ENCODE measurements at regions not wholly inside any gene's neighbourhood (a gene's known extent, or its start where the extent isn't known, plus 50 kb on each side); places are given as distances from the start of the nearest gene placed in this dataset.

GRCh38 chr7:156240532-156240931 lies 400.0 kb upstream of the RNF32 start:
- H3K36me3 Mint-ChIP-seq (ENCODE audit: low read depth) = no peaks in the 10 kb centered on the region
- no peak for DNase-seq
- intact Hi-C loops (cut with micrococcal nuclease) = no loop called here
- no peaks in the 10 kb centered on the region for H3K4me1 Mint-ChIP-seq
- no peak overlapping the region for H3K4me3 Mint-ChIP-seq
- peaks cover 20% of the 10 kb centered on the region for H3K27me3 Mint-ChIP-seq
- H3K27ac Mint-ChIP-seq = no peak overlapping the region
- H3K9me3 Mint-ChIP-seq = no peaks in the 10 kb centered on the region

GRCh38 chr7:156238366-156239133 lies 402.0 kb upstream of the RNF32 start:
- H3K4me1 Mint-ChIP-seq = no peaks in the 10 kb centered on the region
- H3K27ac Mint-ChIP-seq = no peak overlapping the region
- no peak for DNase-seq
- no peaks in the 10 kb centered on the region for H3K9me3 Mint-ChIP-seq
- no peaks in the 10 kb centered on the region for H3K36me3 Mint-ChIP-seq (ENCODE audit: low read depth)
- H3K27me3 Mint-ChIP-seq = peaks cover 9% of the 10 kb centered on the region
- intact Hi-C loops (cut with micrococcal nuclease) = no loop called here
- H3K4me3 Mint-ChIP-seq = no peak overlapping the region

- Mint-ChIP-seq H3K36me3 (ENCODE audit: low read depth) (no peaks in the 10 kb centered on the region), H3K4me3 (no peak overlapping the region), H3K9me3 (no peaks in the 10 kb centered on the region), H3K27me3 (peaks cover 2% of the 10 kb centered on the region), H3K4me1 (no peaks in the 10 kb centered on the region), H3K27ac (no peak overlapping the region)
- intact Hi-C loops (cut with micrococcal nuclease) = no loop called here
- no peak for DNase-seq
Observed at GRCh38 chr7:156237614-156238013, 403.0 kb upstream of the RNF32 start.

GRCh38 chr7:156236936-156237599 lies 403.5 kb upstream of the RNF32 start:
- H3K4me1 Mint-ChIP-seq = no peaks in the 10 kb centered on the region

GRCh38 chr7:156236181-156236889 lies 404.2 kb upstream of the RNF32 start:
- H3K27me3 Mint-ChIP-seq = no peaks in the 10 kb centered on the region
- DNase-seq = no peak
- intact Hi-C loops (cut with micrococcal nuclease) = no loop called here

More at GRCh38 chr7:156236936-156237599, 403.5 kb upstream of the RNF32 start:
- intact Hi-C loops (cut with micrococcal nuclease) = no loop called here
- Mint-ChIP-seq H3K36me3 (ENCODE audit: low read depth) (no peaks in the 10 kb centered on the region), H3K9me3 (no peaks in the 10 kb centered on the region), H3K27ac (no peak overlapping the region), H3K4me3 (no peak overlapping the region), H3K27me3 (peaks cover 2% of the 10 kb centered on the region)
- no peak for DNase-seq

GRCh38 chr7:156234666-156235494 lies 405.7 kb upstream of the RNF32 start:
- intact Hi-C loops (cut with micrococcal nuclease) = no loop called here
- Mint-ChIP-seq H3K27ac (no peak overlapping the region), H3K4me3 (no peak overlapping the region), H3K4me1 (no peaks in the 10 kb centered on the region), H3K9me3 (no peaks in the 10 kb centered on the region), H3K27me3 (no peaks in the 10 kb centered on the region), H3K36me3 (ENCODE audit: low read depth) (no peaks in the 10 kb centered on the region)
- DNase-seq = no peak

More at GRCh38 chr7:156236181-156236889, 404.2 kb upstream of the RNF32 start:
- Mint-ChIP-seq H3K4me1 (no peaks in the 10 kb centered on the region), H3K27ac (no peak overlapping the region), H3K9me3 (no peaks in the 10 kb centered on the region), H3K4me3 (no peak overlapping the region), H3K36me3 (ENCODE audit: low read depth) (no peaks in the 10 kb centered on the region)

- H3K4me3 Mint-ChIP-seq = no peak overlapping the region
- no peaks in the 10 kb centered on the region for H3K4me1 Mint-ChIP-seq
- no peaks in the 10 kb centered on the region for H3K9me3 Mint-ChIP-seq
- no peaks in the 10 kb centered on the region for H3K36me3 Mint-ChIP-seq (ENCODE audit: low read depth)
- intact Hi-C loops (cut with micrococcal nuclease) = no loop called here
- no peak overlapping the region for H3K27ac Mint-ChIP-seq
- no peak for DNase-seq
- no peaks in the 10 kb centered on the region for H3K27me3 Mint-ChIP-seq
Observed at GRCh38 chr7:156234192-156234591, 406.4 kb upstream of the RNF32 start.

- no peaks in the 10 kb centered on the region for H3K4me1 Mint-ChIP-seq
- H3K9me3 Mint-ChIP-seq = no peaks in the 10 kb centered on the region
- H3K27ac Mint-ChIP-seq = no peak overlapping the region
- H3K27me3 Mint-ChIP-seq = no peaks in the 10 kb centered on the region
- H3K4me3 Mint-ChIP-seq = no peak overlapping the region
- intact Hi-C loops (cut with micrococcal nuclease) = no loop called here
- DNase-seq = no peak
- H3K36me3 Mint-ChIP-seq (ENCODE audit: low read depth) = no peaks in the 10 kb centered on the region
Observed at GRCh38 chr7:156232931-156233705, 407.5 kb upstream of the RNF32 start.

- no peaks in the 10 kb centered on the region for H3K36me3 Mint-ChIP-seq (ENCODE audit: low read depth)
- no peak overlapping the region for H3K27ac Mint-ChIP-seq
- no peak for DNase-seq
- H3K4me1 Mint-ChIP-seq = no peaks in the 10 kb centered on the region
- intact Hi-C loops (cut with micrococcal nuclease) = no loop called here
- H3K9me3 Mint-ChIP-seq = no peaks in the 10 kb centered on the region
- H3K4me3 Mint-ChIP-seq = no peak overlapping the region
- no peaks in the 10 kb centered on the region for H3K27me3 Mint-ChIP-seq
Observed at GRCh38 chr7:156230576-156230975, 410.0 kb upstream of the RNF32 start.

GRCh38 chr7:156224833-156225225 lies 412.6 kb upstream of the SHH start:
- H3K4me1 Mint-ChIP-seq = no peaks in the 10 kb centered on the region
- DNase-seq = no peak
- H3K36me3 Mint-ChIP-seq (ENCODE audit: low read depth) = no peaks in the 10 kb centered on the region
- H3K4me3 Mint-ChIP-seq = no peak overlapping the region
- no peaks in the 10 kb centered on the region for H3K9me3 Mint-ChIP-seq
- intact Hi-C loops (cut with micrococcal nuclease) = no loop called here
- no peaks in the 10 kb centered on the region for H3K27me3 Mint-ChIP-seq
- no peak overlapping the region for H3K27ac Mint-ChIP-seq

GRCh38 chr7:156223935-156224832 lies 411.9 kb upstream of the SHH start:
- intact Hi-C loops (cut with micrococcal nuclease) = no loop called here
- H3K4me3 Mint-ChIP-seq = no peak overlapping the region
- H3K27ac Mint-ChIP-seq = no peak overlapping the region
- H3K36me3 Mint-ChIP-seq (ENCODE audit: low read depth) = no peaks in the 10 kb centered on the region
- no peaks in the 10 kb centered on the region for H3K4me1 Mint-ChIP-seq
- no peaks in the 10 kb centered on the region for H3K9me3 Mint-ChIP-seq
- DNase-seq = no peak
- no peaks in the 10 kb centered on the region for H3K27me3 Mint-ChIP-seq

GRCh38 chr7:156222611-156223010 lies 410.3 kb upstream of the SHH start:
- Mint-ChIP-seq H3K36me3 (ENCODE audit: low read depth) (no peaks in the 10 kb centered on the region), H3K9me3 (no peaks in the 10 kb centered on the region), H3K27me3 (no peaks in the 10 kb centered on the region), H3K27ac (no peak overlapping the region), H3K4me3 (no peak overlapping the region), H3K4me1 (no peaks in the 10 kb centered on the region)
- intact Hi-C loops (cut with micrococcal nuclease) = no loop called here
- DNase-seq = no peak
